Fibroblast of villous mesenchyme (primary cell): ENCODE measurements at regions not wholly inside any gene's neighbourhood (a gene's known extent, or its start where the extent isn't known, plus 50 kb on each side); places are given as distances from the start of the nearest gene placed in this dataset.

Experiments used
- DNase-seq: peaks from one replicate; pipeline ENCODE4 v3.0.0-alpha.2; 2010; ENCODE audit warnings: low read depth
- H3K4me3 ChIP-seq: 2 replicates; pipeline ENCODE4 v1.5.1; 2011; ENCODE audit warnings: low read depth, mild to moderate bottlenecking, low read length
- TF ChIP-seq, protein P1 (sequence below): IDR thresholded peaks from 2 replicates; pipeline ENCODE4 v1.5.1; 2012; ENCODE audit warnings: low read depth, mild to moderate bottlenecking, low read length; ENCODE audit not compliant: insufficient read depth

DNA sequence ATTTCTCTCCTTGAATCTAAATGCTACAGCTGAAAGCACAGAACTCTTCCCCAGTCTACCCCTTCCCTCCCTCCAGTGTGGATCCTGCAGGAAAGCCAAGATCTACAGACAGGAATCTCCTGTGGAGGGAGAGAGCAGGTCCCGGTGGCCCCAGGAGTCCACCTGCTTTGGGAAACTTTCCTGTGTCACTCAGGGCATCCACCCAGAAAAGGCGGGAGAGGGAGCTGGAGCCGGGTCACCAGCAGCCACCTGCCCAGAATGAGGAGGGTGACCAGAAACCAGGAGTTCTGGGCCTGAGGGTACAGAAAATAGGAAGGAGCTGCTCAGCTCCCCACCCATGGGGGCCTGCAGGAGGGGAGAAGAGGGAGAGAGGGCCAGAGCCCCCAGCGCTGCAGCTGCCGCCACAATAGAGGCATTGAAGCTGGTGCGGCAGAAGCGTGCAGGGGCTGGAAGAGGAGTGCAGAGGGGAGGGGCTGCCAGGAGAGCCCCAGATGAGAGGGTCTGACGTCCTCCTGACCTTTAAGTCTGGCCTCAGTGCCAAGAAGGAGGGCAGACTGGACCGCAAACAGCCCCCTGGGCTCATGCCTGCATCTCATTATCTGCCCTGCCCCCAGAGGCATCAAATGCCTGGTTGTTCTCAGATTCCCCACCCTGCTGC, 56.3 kb upstream of the TMEM72 start:
- TF ChIP-seq, protein P1, sequence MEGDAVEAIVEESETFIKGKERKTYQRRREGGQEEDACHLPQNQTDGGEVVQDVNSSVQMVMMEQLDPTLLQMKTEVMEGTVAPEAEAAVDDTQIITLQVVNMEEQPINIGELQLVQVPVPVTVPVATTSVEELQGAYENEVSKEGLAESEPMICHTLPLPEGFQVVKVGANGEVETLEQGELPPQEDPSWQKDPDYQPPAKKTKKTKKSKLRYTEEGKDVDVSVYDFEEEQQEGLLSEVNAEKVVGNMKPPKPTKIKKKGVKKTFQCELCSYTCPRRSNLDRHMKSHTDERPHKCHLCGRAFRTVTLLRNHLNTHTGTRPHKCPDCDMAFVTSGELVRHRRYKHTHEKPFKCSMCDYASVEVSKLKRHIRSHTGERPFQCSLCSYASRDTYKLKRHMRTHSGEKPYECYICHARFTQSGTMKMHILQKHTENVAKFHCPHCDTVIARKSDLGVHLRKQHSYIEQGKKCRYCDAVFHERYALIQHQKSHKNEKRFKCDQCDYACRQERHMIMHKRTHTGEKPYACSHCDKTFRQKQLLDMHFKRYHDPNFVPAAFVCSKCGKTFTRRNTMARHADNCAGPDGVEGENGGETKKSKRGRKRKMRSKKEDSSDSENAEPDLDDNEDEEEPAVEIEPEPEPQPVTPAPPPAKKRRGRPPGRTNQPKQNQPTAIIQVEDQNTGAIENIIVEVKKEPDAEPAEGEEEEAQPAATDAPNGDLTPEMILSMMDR = no peak
- no peak for DNase-seq
- H3K4me3 ChIP-seq = no peak overlapping the region

DNA sequence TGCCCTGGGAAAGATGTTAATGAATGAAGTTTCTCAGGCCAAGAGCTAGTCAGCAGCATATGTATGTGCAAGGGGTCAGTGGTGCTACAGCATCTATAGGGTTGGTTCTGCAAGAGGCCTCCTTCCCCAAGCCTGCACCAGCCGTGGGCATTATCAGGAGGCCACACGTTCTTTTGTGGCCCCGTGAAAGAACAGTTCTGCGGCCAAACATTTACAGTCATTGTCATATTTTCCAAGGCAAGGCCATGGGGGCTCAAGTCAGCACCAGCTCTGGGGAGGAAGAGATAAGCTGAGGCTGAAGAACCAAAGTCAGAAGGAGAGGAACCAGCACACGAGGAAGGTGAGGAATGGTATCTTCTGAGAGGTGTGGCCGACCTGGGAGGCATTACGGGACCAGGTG, 54.4 kb upstream of the TMEM72 start:
- no peak for DNase-seq
- TF ChIP-seq, protein P1 = no peak
- no peak overlapping the region for H3K4me3 ChIP-seq

GRCh38 chr10:44857363-44858016, 53.6 kb upstream of the TMEM72 start:
- TF ChIP-seq, protein P1 = peak; percentile 100
- H3K4me3 ChIP-seq = no peak overlapping the region

GRCh38 chr10:44858017-44858371, 53.1 kb upstream of the TMEM72 start:
- no peak overlapping the region for H3K4me3 ChIP-seq
- DNase-seq = no peak
- TF ChIP-seq, protein P1 = no peak

More at GRCh38 chr10:44857363-44858016, 53.6 kb upstream of the TMEM72 start:
- DNase-seq = peak; percentile 69

DNA sequence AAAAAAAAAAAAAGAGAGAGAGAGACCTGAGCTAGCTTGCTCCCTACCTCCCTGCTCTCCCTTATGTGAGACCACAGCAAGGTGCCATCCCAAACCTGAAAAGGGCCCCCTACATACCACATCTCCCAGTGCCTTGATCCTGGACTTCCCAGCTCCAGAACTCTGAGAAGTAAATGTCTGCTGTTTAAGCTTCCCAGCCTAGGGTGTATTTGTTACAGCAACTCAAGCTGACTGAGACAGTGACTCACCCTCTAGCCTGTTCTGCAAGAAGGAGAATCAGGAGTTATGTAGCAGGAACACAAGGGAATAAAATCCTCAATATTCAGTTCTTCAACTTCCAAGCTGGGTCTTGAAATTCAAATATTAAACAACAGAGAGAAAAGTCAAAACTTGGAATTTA, 52.1 kb upstream of the TMEM72 start:
- TF ChIP-seq, protein P1 = no peak
- DNase-seq = no peak
- no peak overlapping the region for H3K4me3 ChIP-seq

DNA sequence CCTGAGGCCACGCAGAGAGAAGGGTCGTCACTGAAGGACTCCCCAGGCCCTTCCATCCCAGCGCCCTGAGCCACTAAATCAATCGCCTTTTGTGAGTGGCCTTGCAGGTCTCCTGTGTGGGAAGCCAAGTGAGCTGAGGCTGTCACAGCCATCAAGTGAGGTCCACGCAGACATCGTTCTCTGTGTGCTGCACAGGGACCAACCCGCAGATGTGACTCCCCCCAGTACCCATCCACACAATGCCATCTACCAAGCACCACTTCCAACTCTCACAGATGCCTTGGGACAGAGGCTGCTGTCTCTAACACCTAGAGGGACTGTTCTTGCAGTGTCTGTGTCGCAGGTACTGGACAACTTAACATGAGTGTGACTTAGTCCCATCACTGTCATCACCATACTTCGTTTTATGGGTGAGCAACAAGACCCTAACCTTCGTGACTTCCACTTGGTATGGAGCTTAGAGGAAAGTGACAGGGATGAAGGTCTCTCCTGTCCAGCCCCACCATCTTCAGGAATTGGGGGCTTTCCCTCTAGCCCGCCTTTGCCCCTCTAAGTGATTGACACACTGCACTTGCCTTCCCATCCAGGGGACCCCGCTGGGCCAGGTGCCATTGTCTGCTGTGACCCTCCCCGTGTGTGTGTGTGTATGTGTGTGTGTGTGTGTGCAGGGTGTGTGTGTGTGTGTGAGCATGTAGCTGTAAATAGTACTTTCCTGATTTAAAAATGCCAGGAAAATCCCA, 51.4 kb upstream of the TMEM72 start:
- no peak overlapping the region for H3K4me3 ChIP-seq
- no peak for DNase-seq
- TF ChIP-seq, protein P1 = no peak
